GM12878 (cell line): ENCODE measurements at regions not wholly inside any gene's neighbourhood (a gene's known extent, or its start where the extent isn't known, plus 50 kb on each side); places are given as distances from the start of the nearest gene placed in this dataset.

ENCODE experiments used
- ATAC-seq: fragments of 200-7000 bp; cut with Tn5 transposase; 3 replicates; pipeline ENCODE4 v1.9.1; 2020; ENCODE audit warnings: mild to moderate bottlenecking, moderate library complexity
- BruUV-seq: library from RNA; stranded (reverse); fragments of 400-500 nt; replicated peaks from 2 replicates; lab custom pipeline; 2021; lab: Mats Ljungman, UMichigan
- CTCF ChIA-PET: fragments of 300-600 bp; sonication (Branson Sonifier 250); formaldehyde crosslinking; extraction: SDS; loops from one replicate; lab custom pipeline; 2021; ENCODE audit warnings: inconsistent platforms; lab: Yijun Ruan, JAX
- POLR2A ChIA-PET: fragments of 350-600 bp; formaldehyde crosslinking; extraction: SDS; loops from one replicate; lab custom pipeline; 2021; ENCODE audit warnings: inconsistent platforms; lab: Charles Lee
- RAD21 ChIA-PET: fragments of 300-600 bp; sonication (Branson Sonifier 250); formaldehyde crosslinking; loops from one replicate; lab custom pipeline; 2023; ENCODE audit warnings: antibody characterized with exemption; ENCODE audit not compliant: unreplicated experiment; lab: Charles Lee
- SMC1A ChIA-PET: fragments of 300-600 bp; sonication (Branson Sonifier 250); formaldehyde crosslinking; loops from one replicate; lab custom pipeline; 2023; ENCODE audit not compliant: unreplicated experiment, uncharacterized antibody; lab: Charles Lee
- DNase-seq: peaks from one replicate; pipeline ENCODE4 v3.0.0-alpha.2; 2011; ENCODE audit warnings: low read depth, low spot score
- FAIRE-seq: peaks from 3 replicates; lab custom pipeline; 2011; peaks lifted over from hg19 to GRCh38; lab: Jason Lieb, UNC
- H2AFZ ChIP-seq: 2 replicates; pipeline ENCODE4 v1.6.0; 2011; ENCODE audit warnings: low read depth, low read length, control low read depth; ENCODE audit not compliant: control insufficient read depth
- H3K27ac ChIP-seq: 2 replicates; pipeline ENCODE4 v1.5.1; 2011; ENCODE audit warnings: control low read depth; ENCODE audit not compliant: control insufficient read depth, insufficient read depth
- H3K27me3 ChIP-seq, 2 experiments: replicated peaks in 1 of 2; 2 replicates each; pipeline versions ENCODE4 v1.6.0 to v1.6.1; 2011; ENCODE audit warnings: low read length in 1 of 2; ENCODE audit not compliant: control insufficient read depth in 2 of 2, insufficient read depth in 2 of 2
- H3K36me3 ChIP-seq, 2 experiments: 2 replicates each; pipeline ENCODE4 v1.5.1; 2011; ENCODE audit warnings: low read length in 1 of 2; ENCODE audit not compliant: control insufficient read depth in 2 of 2, insufficient read depth in 2 of 2
- H3K4me1 ChIP-seq: 2 replicates; pipeline ENCODE4 v1.6.1; 2011; ENCODE audit warnings: mild to moderate bottlenecking, low read length, moderate library complexity, mixed read lengths; ENCODE audit not compliant: control insufficient read depth, insufficient read depth
- H3K4me2 ChIP-seq: 2 replicates; pipeline ENCODE4 v1.6.0; 2011; ENCODE audit warnings: control low read depth; ENCODE audit not compliant: control insufficient read depth, insufficient read depth
- H3K4me3 ChIP-seq: fragments of 200-600 bp; sonication (generic); 2 replicates; pipeline ENCODE4 v1.5.1; 2016
- H3K79me2 ChIP-seq: 2 replicates; pipeline ENCODE4 v1.6.0; 2011; ENCODE audit warnings: low read length; ENCODE audit not compliant: control insufficient read depth, insufficient read depth
- H3K9ac ChIP-seq: 2 replicates; pipeline ENCODE4 v1.8.0; 2011; ENCODE audit warnings: low read length, control low read depth, mixed read lengths; ENCODE audit not compliant: control insufficient read depth, insufficient read depth
- H3K9me3 ChIP-seq: replicated peaks from 3 replicates; pipeline ENCODE4 v1.5.1; 2011; ENCODE audit warnings: mild to moderate bottlenecking, low read length; ENCODE audit not compliant: control insufficient read depth, insufficient read depth
- H4K20me1 ChIP-seq: 2 replicates; pipeline ENCODE4 v1.6.0; 2011; ENCODE audit not compliant: control insufficient read depth, insufficient read depth
- CUX1 ChIP-seq: IDR thresholded peaks from 2 replicates; pipeline ENCODE4 v1.6.1; 2012; ENCODE audit warnings: improper control_type of control experiment, low read depth, low read length; ENCODE audit not compliant: insufficient replicate concordance
- FOS ChIP-seq: IDR thresholded peaks from 3 replicates; pipeline ENCODE4 v1.6.1; 2011; ENCODE audit warnings: borderline replicate concordance; ENCODE audit not compliant: insufficient read length; ENCODE audit errors: extremely low read depth
- HCFC1 ChIP-seq: fragments of 150-350 bp; IDR thresholded peaks from 2 replicates; pipeline ENCODE4 v1.6.1; 2014; ENCODE audit warnings: low read length
- HSF1 ChIP-seq: fragments of 150-350 bp; IDR thresholded peaks from 2 replicates; pipeline ENCODE4 v1.6.1; 2014; ENCODE audit warnings: mild to moderate bottlenecking, low read depth, low read length
- MTA2 ChIP-seq: fragments of 450-650 bp; IDR thresholded peaks from 2 replicates; pipeline ENCODE4 v1.6.1; 2016; ENCODE audit warnings: low read depth, mild to moderate bottlenecking, moderate library complexity
- NBN ChIP-seq: fragments of 450-650 bp; IDR thresholded peaks from 2 replicates; pipeline ENCODE4 v1.6.1; 2016
- PAX5 ChIP-seq: IDR thresholded peaks from 2 replicates; pipeline ENCODE4 v1.6.1; 2011; ENCODE audit warnings: low read depth, low read length, borderline replicate concordance
- RAD21 ChIP-seq: IDR thresholded peaks from 2 replicates; pipeline ENCODE4 v1.6.1; 2011; ENCODE audit warnings: mild to moderate bottlenecking, low read depth, low read length, moderate library complexity; ENCODE audit not compliant: insufficient read depth
- RELA ChIP-seq: fragments of 450-650 bp; IDR thresholded peaks from 2 replicates; pipeline ENCODE4 v1.8.0; 2014; ENCODE audit warnings: borderline replicate concordance; ENCODE audit not compliant: partially characterized antibody
- RUNX3 ChIP-seq: IDR thresholded peaks from 2 replicates; pipeline ENCODE4 v1.6.1; 2012; ENCODE audit warnings: low read length, inconsistent platforms
- TCF7 ChIP-seq: IDR thresholded peaks from 2 replicates; pipeline ENCODE4 v1.6.1; 2014; ENCODE audit warnings: antibody characterized with exemption, borderline replicate concordance
- WGBS: methylation state at CpG from one replicate; pipeline ENCODE4 v1.1.6; 2016; ENCODE audit warnings: low lambda C conversion rate; ENCODE audit not compliant: insufficient replicate concordance, insufficient coverage; ENCODE audit errors: missing lambda C conversion rate; 5-methylcytosine and 5-hydroxymethylcytosine counted together
- in situ Hi-C: fragments of 300-500 bp; cut with MboI; formaldehyde crosslinking; loops from 9 replicates; pipeline ENCODE4 v1.14.3; 2018; ENCODE audit warnings: mixed read lengths
- intact Hi-C: fragments of 100-400 bp; cut with micrococcal nuclease; formaldehyde crosslinking; loops from one replicate; pipeline ENCODE4 v1.14.2; 2022; ENCODE audit not compliant: unreplicated experiment
- TF ChIP-seq, protein P1 (sequence below): fragments of 450-650 bp; IDR thresholded peaks from 2 replicates; pipeline ENCODE4 v1.6.1; 2018; ENCODE audit warnings: borderline replicate concordance, mild to moderate bottlenecking; ENCODE audit not compliant: partially characterized antibody
- TF ChIP-seq, protein P2 (sequence below): IDR thresholded peaks from 2 replicates; pipeline ENCODE4 v1.6.1; 2011; ENCODE audit warnings: borderline replicate concordance, low read depth, mild to moderate bottlenecking, moderate library complexity, mixed read lengths, low read length; ENCODE audit not compliant: insufficient read depth; ENCODE audit errors: extremely low read length

- TF ChIP-seq HSF1, result no peak
Observed at GRCh38 chr4:116064331-116064730, 950.9 kb upstream of the NDST4 start (continued).

GRCh38 chr4:116059361-116059760, 945.9 kb upstream of the NDST4 start:
- Histone ChIP-seq H3K4me1 (no peaks in the 10 kb centered on the region), H3K9ac (no peak overlapping the region), H3K9me3 (no peaks in the 10 kb centered on the region; the same call in 2 of the 3 replicates), H3K36me3 (no peaks in the 10 kb centered on the region), H3K79me2 (no peaks in the 10 kb centered on the region), H3K4me2 (no peak overlapping the region), H3K4me3 (no peak overlapping the region), H2AFZ (no peak overlapping the region), H3K27ac (no peak overlapping the region), H3K27me3 (no peaks in the 10 kb centered on the region), H4K20me1 (no peaks in the 10 kb centered on the region)
- CTCF ChIA-PET, result interaction anchor here (2.3 kb wide), 1 partner anchor 9 kb away, joined by 8 read pairs; no protein-coding TSS in a partner anchor
- BruUV-seq, result no TSS peak
- in situ Hi-C loops, result no loop called here
- POLR2A ChIA-PET, result interaction anchor here (0.6 kb wide), 1 partner anchor 71 kb away, joined by 4 read pairs; no protein-coding TSS in a partner anchor
- 0% methylated on average over 1 of the region's 1 CpG for WGBS
- RAD21 ChIA-PET, result no interaction called here
- FAIRE-seq (no peak), ATAC-seq (no peak), DNase-seq (no peak)
- SMC1A ChIA-PET, result no interaction called here
- intact Hi-C loops, result loop anchor here (5.0 kb wide), 1 partner anchor 298 kb away; no protein-coding TSS in a partner anchor
- TF ChIP-seq TCF7, result no peak
- TF ChIP-seq HCFC1, result no peak
- TF ChIP-seq NBN, result no peak
- TF ChIP-seq, protein P1, sequence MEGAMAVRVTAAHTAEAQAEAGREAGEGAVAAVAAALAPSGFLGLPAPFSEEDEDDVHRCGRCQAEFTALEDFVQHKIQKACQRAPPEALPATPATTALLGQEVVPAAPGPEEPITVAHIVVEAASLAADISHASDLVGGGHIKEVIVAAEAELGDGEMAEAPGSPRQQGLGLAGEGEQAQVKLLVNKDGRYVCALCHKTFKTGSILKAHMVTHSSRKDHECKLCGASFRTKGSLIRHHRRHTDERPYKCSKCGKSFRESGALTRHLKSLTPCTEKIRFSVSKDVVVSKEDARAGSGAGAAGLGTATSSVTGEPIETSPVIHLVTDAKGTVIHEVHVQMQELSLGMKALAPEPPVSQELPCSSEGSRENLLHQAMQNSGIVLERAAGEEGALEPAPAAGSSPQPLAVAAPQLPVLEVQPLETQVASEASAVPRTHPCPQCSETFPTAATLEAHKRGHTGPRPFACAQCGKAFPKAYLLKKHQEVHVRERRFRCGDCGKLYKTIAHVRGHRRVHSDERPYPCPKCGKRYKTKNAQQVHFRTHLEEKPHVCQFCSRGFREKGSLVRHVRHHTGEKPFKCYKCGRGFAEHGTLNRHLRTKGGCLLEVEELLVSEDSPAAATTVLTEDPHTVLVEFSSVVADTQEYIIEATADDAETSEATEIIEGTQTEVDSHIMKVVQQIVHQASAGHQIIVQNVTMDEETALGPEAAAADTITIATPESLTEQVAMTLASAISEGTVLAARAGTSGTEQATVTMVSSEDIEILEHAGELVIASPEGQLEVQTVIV, result no peak
- TF ChIP-seq RAD21, result no peak
- no peak for TF ChIP-seq RUNX3
- no peak for TF ChIP-seq PAX5
- TF ChIP-seq CUX1, result no peak
- TF ChIP-seq FOS, result no peak
- no peak for TF ChIP-seq RELA
- TF ChIP-seq MTA2, result no peak
- TF ChIP-seq, protein P2, sequence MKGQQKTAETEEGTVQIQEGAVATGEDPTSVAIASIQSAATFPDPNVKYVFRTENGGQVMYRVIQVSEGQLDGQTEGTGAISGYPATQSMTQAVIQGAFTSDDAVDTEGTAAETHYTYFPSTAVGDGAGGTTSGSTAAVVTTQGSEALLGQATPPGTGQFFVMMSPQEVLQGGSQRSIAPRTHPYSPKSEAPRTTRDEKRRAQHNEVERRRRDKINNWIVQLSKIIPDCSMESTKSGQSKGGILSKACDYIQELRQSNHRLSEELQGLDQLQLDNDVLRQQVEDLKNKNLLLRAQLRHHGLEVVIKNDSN, result no peak
